Right renal cortex interstitium (tissue), 3 donors: ENCODE measurements at regions not wholly inside any gene's neighbourhood (a gene's known extent, or its start where the extent isn't known, plus 50 kb on each side); places are given as distances from the start of the nearest gene placed in this dataset.

Experiments used
- DNase-seq, 3 donors: peaks; one replicate each; pipeline ENCODE4 v3.0.0-alpha.2; 2013; ENCODE audit warnings: low read depth in 3 of 3, low spot score in 2 of 3

GRCh38 chr2:145741181-145741580 is 1221.3 kb upstream of the ZEB2 start:
- DNase-seq, result no peak

DNA sequence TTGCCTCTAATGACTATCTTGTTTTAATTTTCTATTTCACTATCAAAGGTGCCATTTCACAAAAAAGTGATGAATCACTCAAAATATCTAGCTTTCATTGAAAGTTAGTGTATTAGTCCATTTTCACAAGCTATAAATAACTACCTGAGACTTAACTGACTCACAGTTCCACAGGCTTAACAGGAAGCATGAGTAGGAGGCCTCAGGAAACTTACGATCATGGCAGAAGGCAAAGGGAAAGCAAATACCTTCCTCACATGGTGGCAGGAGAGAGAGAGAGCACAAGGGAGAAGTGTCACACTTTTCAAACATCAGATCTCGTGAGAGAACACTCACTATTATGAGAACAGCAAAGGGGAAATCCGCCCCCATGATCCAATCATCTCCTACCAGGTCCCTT is 1220.4 kb upstream of the ZEB2 start:
- no peak for DNase-seq

- DNase-seq, result no peak
Observed at GRCh38 chr2:145739681-145740080, 1219.8 kb upstream of the ZEB2 start.

GRCh38 chr2:145736871-145737270 is 1217.0 kb upstream of the ZEB2 start:
- DNase-seq, result no peak

DNA sequence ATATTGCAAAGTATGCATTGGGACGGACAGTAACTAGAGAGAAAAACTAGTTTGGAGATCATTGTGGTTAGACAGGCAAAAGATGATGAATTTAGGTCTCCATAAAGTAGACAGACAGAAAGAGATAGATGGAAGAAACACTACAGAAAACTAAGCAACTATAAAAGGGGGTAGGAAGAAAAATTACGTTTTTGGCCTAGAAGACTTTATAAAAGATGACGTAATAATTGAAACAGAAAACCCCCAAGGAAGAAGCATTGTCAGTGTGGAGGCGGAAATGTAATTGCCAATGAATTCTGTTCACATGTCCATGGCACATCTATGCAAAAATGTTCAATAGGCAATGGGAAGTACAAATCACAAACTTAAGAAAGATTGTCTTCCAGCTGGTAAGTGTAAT is 1211.5 kb upstream of the ZEB2 start:
- no peak for DNase-seq

DNA sequence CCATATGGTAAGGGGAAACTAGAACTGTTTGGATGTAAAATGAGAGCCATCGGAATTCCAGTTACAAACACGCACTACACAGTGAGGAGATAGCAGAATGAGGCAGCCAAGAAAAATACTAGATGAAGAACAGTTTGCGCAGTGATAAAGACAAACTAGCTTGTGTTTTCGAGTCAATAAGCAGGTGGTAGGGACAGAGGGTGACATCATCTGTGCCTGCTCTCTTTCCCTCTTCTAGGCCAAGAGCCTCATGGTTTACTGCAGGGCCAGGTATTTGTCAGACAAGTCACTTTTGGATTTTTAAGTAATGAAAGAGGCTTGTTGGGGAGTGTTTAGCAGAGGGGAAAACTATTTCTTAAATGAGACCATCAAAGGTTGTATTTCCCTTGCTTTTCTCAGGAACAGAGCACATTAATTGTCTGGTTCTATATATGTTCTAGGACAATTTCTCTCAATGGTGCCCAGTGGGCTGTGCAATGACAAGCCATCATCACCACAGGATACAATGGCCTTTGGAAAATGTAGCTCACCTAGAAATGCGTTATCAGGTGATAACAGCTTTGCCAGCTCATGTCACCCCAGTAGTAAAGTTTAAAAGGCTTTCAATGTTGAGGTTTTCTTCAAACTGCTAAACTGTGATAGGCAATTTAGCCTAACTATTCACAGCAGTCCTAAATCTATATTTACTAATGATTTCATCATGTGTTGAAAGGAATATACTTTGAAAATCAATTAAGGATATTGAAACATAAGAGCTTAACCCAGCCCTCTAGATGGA is 1210.3 kb upstream of the ZEB2 start:
- DNase-seq, result no peak

- no peak for DNase-seq
Observed at GRCh38 chr2:145729481-145729880, 1209.6 kb upstream of the ZEB2 start.

DNA sequence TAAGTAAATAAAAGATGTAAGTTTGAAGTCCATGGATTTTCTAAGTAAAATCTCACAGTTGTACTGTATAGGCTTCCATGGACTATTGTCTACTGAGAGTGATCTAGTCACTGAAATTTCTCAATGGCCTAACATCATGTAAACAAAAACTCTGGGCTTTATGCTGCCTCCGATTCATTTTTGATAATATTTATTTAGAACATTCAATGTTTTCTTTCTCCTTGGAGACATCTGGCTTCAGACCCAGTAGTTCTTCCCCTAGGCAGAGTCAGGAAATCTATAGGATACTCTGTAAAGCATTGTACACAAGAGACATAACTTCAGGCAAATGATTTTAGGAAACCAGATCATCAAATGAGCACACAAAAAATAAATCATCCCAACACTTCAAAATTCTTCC is 1208.6 kb upstream of the ZEB2 start:
- DNase-seq, result no peak

DNA sequence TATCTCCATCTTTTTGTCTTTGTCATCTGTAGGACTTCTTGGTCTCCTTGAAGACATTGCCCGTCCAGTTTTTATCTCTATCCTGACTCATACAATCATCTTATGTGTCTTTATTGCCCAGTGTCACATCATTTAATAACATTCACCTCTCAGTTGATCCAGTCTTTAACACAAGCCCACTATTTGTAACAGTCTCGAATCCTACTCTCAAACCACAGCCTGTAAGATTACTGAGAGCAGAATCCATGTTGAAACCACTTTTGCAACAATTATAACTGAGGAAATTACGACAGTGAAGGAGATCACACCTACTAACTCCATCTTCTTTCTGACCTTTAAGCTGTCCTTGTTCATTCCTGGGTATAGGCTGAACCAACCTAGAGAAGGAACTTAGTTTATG is 1206.0 kb upstream of the ZEB2 start:
- no peak for DNase-seq

DNA sequence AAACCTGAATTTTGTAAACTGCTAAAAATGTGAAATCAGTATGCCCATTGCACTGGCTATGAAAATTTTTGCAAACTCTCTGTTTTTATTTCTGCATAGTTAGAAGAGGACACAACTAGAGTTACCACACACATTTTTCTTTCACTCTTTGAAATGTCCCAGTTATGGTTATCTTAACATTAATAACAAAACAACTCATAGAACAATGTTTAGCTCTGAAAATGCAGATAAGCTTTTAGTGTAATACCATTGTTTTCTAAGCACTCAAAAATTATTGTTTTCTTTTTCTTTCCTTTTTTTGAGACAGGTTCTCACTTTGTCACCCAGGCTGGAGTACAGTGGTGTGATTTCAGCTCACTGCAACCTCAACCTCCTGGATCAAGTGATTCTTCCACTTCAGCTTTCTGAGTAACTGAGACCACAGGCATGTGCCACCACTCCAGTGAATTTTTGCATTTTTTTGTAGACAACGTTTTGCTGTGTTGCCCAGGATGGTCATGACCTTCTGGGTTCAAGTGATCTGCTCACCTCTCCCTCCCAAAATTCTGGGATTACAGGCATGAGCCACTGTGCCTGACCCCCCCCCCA is 1204.5 kb upstream of the ZEB2 start:
- no peak for DNase-seq

DNA sequence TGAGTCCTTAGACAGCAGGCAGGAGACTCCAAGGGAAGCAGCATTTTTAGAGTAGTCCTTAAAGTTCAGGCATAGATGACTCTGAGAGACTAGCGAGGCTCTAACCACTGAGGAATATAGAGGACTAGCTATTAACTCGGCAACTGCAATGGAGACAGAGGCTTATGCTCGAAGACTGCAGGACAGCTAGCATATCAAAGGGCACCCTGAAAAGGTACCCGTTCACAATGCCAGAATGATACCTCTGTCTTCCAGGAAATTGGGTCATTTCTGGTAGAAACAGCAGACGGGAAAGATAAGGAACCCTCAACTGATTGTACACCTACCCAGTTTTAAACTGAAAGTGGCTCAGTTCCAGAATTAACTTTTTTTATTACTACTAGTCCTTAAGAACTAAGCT is 1204.0 kb upstream of the ZEB2 start:
- DNase-seq, result no peak

GRCh38 chr2:145721681-145722080 is 1201.8 kb upstream of the ZEB2 start:
- no peak for DNase-seq

DNA sequence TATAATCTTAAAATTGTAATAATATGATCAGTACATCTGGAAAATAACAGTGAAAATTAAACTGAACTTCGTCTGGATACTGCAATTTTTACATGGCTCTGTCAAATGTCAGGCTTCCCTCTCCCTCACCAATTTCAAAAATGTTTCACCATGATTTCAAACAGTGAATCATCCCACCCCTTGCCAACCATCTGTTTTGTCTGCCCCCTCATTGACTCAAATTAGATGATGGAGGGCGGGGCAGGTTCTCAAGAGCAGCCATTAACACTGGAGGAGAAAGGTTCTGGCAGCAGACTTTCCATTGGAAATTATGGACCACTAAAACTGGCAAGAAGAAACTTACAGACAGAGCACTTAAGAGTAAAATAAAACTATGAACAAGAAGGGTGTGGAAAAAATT is 1195.7 kb upstream of the ZEB2 start:
- DNase-seq, result no peak

GRCh38 chr2:145710303-145710702 is 1190.4 kb upstream of the ZEB2 start:
- DNase-seq, result no peak

DNA sequence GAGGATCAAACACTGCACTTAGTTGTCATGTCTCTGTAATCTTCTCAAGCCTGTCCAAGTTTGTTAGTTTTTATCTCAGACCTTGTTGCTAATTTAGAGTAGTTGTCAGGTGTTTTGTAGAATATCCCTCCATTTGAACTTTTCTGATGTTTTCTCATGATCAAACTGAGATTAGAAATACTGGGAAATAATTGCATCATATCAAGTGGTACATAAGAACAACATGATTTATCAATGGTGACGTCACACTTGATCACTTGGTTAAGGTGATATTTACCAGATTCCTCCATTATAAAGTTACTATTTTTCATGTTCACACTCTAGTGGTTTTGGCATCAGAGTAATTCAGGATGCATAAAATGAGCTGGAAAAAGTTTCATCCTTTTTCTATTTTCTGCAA is 1182.4 kb upstream of the ZEB2 start:
- no peak for DNase-seq

DNA sequence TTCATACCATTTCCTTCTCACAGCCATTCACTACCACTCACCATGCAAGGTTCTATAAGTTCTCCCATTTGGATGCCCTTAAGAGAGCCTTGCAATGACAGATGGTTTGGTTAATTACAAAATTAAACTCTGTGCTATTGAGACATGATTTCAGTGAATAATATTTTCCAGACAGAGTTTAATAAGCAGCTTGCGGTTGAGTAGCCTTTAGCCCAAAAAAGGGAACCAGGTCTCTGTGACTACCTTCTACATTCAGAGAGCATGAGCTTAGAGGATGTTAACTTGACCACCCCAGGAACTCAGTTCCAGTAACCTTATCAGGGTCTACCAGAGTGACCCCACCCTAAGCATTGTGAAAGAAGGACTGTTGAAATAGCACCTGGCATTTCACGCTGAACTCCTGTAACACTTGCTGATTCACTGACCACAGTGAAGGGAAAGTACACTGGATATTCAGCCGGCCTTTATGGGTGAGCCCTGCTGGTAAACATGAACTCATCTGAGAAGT is 1173.1 kb upstream of the ZEB2 start:
- no peak for DNase-seq

GRCh38 chr2:145691659-145692058 is 1171.7 kb upstream of the ZEB2 start:
- no peak for DNase-seq

DNA sequence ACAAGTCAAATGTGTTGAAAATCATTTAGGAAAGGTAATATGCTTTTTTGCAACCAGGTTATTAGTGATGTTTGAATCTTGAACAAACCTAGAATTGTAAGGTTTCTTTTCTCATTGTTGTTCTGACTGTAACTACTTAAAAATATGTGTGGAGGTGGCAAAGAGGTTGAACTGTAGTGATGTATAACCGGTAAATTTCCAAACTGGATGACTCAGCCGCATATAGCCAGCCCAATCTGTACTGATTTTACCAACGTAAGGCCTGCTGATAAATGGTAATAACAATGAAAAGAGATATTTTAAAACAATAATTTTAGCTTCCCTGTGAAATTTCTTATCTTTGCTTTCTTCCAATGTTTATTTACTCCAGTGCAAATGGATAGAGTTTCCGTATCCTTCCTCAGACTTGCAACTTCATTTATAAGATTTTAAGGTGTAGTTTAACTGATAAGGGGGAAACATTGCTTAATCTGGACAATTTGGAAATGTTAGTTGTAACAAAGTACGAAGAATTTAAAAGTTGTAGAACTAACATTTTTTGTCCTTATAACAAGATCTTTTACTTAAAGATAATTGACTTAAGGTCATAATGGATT is 1170.4 kb upstream of the ZEB2 start:
- no peak for DNase-seq

DNA sequence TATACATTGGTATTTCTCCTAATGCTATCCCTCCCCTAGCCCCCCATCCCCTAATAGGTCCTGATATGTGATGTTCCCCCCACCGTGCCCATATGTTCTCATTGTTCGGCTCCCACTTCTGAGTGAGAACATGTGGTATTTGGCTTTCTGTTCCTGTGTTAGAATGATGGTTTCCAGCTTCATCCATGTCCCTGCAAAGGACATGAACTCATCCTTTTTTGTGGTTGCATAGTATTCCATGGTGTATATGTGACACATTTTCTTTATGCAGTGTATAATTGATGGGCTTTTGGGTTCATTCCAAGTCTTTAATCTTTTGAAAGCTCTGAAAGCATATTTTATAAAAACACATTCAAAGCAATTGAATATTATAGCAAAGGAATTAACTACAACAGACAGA is 1169.4 kb upstream of the ZEB2 start:
- DNase-seq, result no peak

GRCh38 chr2:145688156-145688555 is 1168.2 kb upstream of the ZEB2 start:
- no peak for DNase-seq

DNA sequence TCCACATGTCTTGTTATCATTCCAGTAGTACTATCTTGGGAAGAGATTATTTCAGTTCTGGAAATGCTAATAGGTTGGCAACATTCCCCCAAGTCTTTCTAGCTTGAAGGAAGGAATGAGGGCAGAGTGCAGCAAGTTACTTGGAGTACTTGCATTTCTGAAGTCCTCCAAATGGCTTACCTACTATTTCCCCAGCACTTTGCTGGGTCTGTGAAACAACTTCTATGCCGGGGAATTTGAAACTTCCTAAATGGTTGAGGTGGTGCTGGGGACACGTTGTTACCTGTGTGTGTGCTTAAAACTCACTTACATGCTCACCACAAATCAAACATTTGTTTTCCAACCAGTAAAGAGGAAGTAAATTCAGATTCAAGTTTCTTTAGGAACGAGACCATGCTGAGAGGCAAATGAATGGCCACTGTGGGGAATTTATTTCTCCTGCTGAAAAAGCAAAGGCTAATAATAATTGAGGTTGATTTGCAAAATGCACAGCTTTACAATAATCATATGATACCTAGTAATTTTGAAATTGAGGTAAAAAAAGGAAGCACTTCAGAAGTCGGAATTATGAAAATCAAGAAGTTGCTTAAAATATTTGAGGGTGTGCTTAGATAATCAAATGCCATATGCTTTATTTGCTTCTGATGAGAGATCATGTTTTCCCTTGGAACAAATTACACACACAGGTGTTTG is 1167.7 kb upstream of the ZEB2 start:
- no peak for DNase-seq
